ENCODE measurements at regions not wholly inside any gene's neighbourhood (a gene's known extent, or its start where the extent isn't known, plus 50 kb on each side); places are given as distances from the start of the nearest gene placed in this dataset.

GRCh38 chr2:215805493-215805892, 207.9 kb downstream of the MREG start:
- Histone ChIP-seq H2BK5ac (ENCODE audit: low read depth, low read length) (no peak overlapping the region), H3K79me1 (ENCODE audit: low read depth, low read length) (no peaks in the 10 kb centered on the region), H3K23me2 (ENCODE audit: low read depth, low read length) (no peaks in the 10 kb centered on the region; the same call in 1 of the 2 replicates), H3K36me3 (ENCODE audit: control insufficient read depth in 2 of 4, insufficient read depth in 4 of 4, low read length in 3 of 4) (no peaks in the 10 kb centered on the region), H3K4me3 (ENCODE audit: extremely low read depth in 1 of 4, insufficient read depth in 2 of 4, low read depth in 3 of 4, low read length in 4 of 4) (no peak overlapping the region), H2AK5ac (ENCODE audit: low read depth, low read length) (no peak overlapping the region), H4K8ac (ENCODE audit: extremely low read depth, insufficient read depth, low read length) (no peak overlapping the region), H3K27ac (ENCODE audit: low read depth, low read length) (no peak overlapping the region), H3K23ac (ENCODE audit: insufficient read length) (no peak overlapping the region), H3K27me3 (replicated peaks in 1 of 4; ENCODE audit: control insufficient read depth in 3 of 4, extremely low read depth in 1 of 4, insufficient read depth in 3 of 4, low read length in 3 of 4) (no peaks in the 10 kb centered on the region), H3K18ac (ENCODE audit: extremely low read depth, low read length) (no peak overlapping the region), H3K4ac (replicated peaks; ENCODE audit: insufficient read length, low read depth, low read length) (no peak overlapping the region), H2BK12ac (ENCODE audit: low read depth, low read length) (no peak overlapping the region), H2AFZ (ENCODE audit: low read length) (no peak overlapping the region), H3K14ac (ENCODE audit: insufficient read length) (no peak overlapping the region), H3K9me3 (ENCODE audit: insufficient read depth in 2 of 2, low read depth in 1 of 2, low read length in 1 of 2) (no peaks in the 10 kb centered on the region), H3K9ac (replicated peaks in 1 of 4; ENCODE audit: extremely low read depth in 1 of 4, low read depth in 3 of 4, low read length in 3 of 4) (no peak overlapping the region), H3K56ac (replicated peaks; ENCODE audit: insufficient read length, low read depth, low read length) (no peak overlapping the region), H4K20me1 (replicated peaks in 1 of 2; ENCODE audit: control insufficient read depth in 1 of 2, insufficient read depth in 2 of 2, low read length in 2 of 2) (no peaks in the 10 kb centered on the region), H4K91ac (replicated peaks; ENCODE audit: insufficient read length, low read length) (no peak overlapping the region), H4K5ac (ENCODE audit: insufficient read length, low read depth, low read length) (no peak overlapping the region), H3K4me2 (ENCODE audit: insufficient read depth in 1 of 2, low read depth in 2 of 2, low read length in 2 of 2) (no peak overlapping the region), H3K4me1 (replicated peaks in 1 of 4; ENCODE audit: control insufficient read depth in 3 of 4, insufficient read depth in 4 of 4, low read length in 3 of 4) (peaks cover 0 to 5% (median 0%) of the 10 kb centered on the region in 4 experiments; a peak in 1 of 7 replicates), H3K79me2 (ENCODE audit: control insufficient read depth in 1 of 2, insufficient read depth in 2 of 2, low read length in 2 of 2) (no peaks in the 10 kb centered on the region), H2BK120ac (replicated peaks; ENCODE audit: low read depth, low read length) (no peak overlapping the region), H2BK20ac (ENCODE audit: low read length) (no peak overlapping the region), H2BK15ac (ENCODE audit: low read length) (no peak overlapping the region)
- FAIRE-seq (no peak), DNase-seq (ENCODE audit: low read depth in 1 of 2, low spot score in 2 of 2) (no peak)
- CTCF ChIA-PET (ENCODE audit: partially characterized antibody): interaction anchor here (0.6 to 3.2 kb wide), 5 partner anchors 9 to 351 kb away, joined by 3 to 11 read pairs (median 3); no protein-coding TSS in a partner anchor
- POLR2A ChIA-PET (ENCODE audit: partially characterized antibody): no interaction called here
- 88% methylated on average over 3 of the region's 3 CpGs; no CpG with 5 or more reads in 1 of the 2 experiments for WGBS, 2 experiments (ENCODE audit: extremely low coverage in 1 of 2, insufficient coverage in 1 of 2, insufficient read length in 1 of 2, insufficient replicate concordance in 2 of 2, low coverage in 1 of 2, low lambda C conversion rate in 2 of 2, missing lambda C conversion rate in 1 of 2)
- TF ChIP-seq USF2 (IDR thresholded peaks at IDR 0.05; ENCODE audit: low read length) (no peak), BRCA1 (IDR thresholded peaks at IDR 0.05; ENCODE audit: low read depth, low read length) (no peak), ASH2L (IDR thresholded peaks at IDR 0.05; ENCODE audit: low read length) (no peak), HDAC6 (IDR thresholded peaks at IDR 0.05; ENCODE audit: low read depth, low read length) (no peak), CREB1 (IDR thresholded peaks at IDR 0.05) (no peak), CBX5 (IDR thresholded peaks at IDR 0.05; ENCODE audit: low read depth, low read length) (no peak), NRF1 (IDR thresholded peaks at IDR 0.05; ENCODE audit: low read depth, low read length) (no peak), TCF12 (IDR thresholded peaks at IDR 0.05; ENCODE audit: low read depth, low read length) (no peak), EP300 (IDR thresholded peaks at IDR 0.05; ENCODE audit: borderline replicate concordance in 1 of 2, low read depth in 2 of 2, low read length in 2 of 2) (no peak), SP2 (IDR thresholded peaks at IDR 0.05; ENCODE audit: low read length) (no peak), CHD1 (IDR thresholded peaks at IDR 0.05; ENCODE audit: low read depth, low read length) (no peak), CTBP2 (IDR thresholded peaks at IDR 0.05; ENCODE audit: borderline replicate concordance, insufficient read depth, insufficient read length, low read length) (no peak), GABPA (IDR thresholded peaks at IDR 0.05; ENCODE audit: borderline replicate concordance, insufficient read depth, low read length) (no peak), GTF2F1 (IDR thresholded peaks at IDR 0.05; ENCODE audit: borderline replicate concordance, low read depth, low read length) (no peak), TAF1 (IDR thresholded peaks at IDR 0.05; ENCODE audit: low read depth, low read length) (no peak)

Data from H1 (cell line).